Epithelial cell of esophagus (primary cell): ENCODE measurements at regions not wholly inside any gene's neighbourhood (a gene's known extent, or its start where the extent isn't known, plus 50 kb on each side); places are given as distances from the start of the nearest gene placed in this dataset.
"Not testable (repeated sequence)": the region's sequence is repeated elsewhere in the genome, so short reads cannot be mapped to it uniquely, and the experiment has no call there.

Source experiments
- DNase-seq: peaks from one replicate; pipeline ENCODE4 v3.0.0; 2010; ENCODE audit warnings: low read depth
- H3K4me3 ChIP-seq: 2 replicates; pipeline ENCODE4 v1.5.1; 2011; ENCODE audit warnings: mild to moderate bottlenecking, low read length, control low read depth
- TF ChIP-seq, protein P1 (sequence below): IDR thresholded peaks from 2 replicates; pipeline ENCODE4 v1.5.1; 2011; ENCODE audit warnings: low read depth, mild to moderate bottlenecking, low read length, control low read depth, inconsistent platforms; ENCODE audit not compliant: insufficient read depth; ENCODE audit errors: missing control alignments

DNA sequence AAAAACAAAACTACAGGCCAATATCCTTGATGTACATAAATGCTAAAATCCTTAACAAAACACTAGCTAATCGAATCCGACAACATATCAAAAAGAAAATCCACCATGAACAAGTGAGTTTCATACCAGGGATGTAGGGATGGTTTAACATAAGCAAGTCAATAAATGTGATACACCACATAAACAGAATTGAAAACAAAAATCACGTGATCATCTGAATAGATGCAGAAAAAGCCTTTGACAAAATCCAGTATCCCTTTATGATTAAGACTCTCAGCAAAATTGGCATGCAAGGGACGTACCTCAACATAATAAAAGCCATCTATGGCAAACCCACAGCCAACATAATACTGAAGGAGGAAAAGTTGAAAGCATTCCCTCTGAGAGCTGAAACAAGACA is 466.1 kb downstream of the BRINP3 start:
- DNase-seq = no peak
- TF ChIP-seq, protein P1, sequence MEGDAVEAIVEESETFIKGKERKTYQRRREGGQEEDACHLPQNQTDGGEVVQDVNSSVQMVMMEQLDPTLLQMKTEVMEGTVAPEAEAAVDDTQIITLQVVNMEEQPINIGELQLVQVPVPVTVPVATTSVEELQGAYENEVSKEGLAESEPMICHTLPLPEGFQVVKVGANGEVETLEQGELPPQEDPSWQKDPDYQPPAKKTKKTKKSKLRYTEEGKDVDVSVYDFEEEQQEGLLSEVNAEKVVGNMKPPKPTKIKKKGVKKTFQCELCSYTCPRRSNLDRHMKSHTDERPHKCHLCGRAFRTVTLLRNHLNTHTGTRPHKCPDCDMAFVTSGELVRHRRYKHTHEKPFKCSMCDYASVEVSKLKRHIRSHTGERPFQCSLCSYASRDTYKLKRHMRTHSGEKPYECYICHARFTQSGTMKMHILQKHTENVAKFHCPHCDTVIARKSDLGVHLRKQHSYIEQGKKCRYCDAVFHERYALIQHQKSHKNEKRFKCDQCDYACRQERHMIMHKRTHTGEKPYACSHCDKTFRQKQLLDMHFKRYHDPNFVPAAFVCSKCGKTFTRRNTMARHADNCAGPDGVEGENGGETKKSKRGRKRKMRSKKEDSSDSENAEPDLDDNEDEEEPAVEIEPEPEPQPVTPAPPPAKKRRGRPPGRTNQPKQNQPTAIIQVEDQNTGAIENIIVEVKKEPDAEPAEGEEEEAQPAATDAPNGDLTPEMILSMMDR = no peak
- no peak overlapping the region for H3K4me3 ChIP-seq

DNA sequence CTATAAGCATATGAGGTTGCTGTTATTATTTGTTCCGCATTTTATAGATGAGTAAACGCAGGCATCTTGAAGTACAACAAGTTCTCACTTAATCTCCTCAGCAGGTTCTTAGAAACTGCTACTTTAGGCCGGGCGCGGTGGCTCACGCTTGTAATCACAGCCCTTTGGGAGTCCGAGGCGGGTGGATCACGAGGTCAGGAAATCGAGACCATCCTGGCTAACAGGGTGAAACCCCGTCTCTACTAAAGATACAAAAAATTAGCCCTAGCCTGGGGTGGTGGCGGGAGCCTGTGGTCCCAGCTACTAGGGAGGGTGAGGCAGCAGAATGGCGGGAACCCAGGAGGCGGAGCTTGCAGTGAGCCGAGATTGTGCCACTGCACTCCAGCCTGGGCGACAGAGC is 458.5 kb downstream of the BRINP3 start:
- not testable (repeated sequence) for DNase-seq, H3K4me3 ChIP-seq

DNA sequence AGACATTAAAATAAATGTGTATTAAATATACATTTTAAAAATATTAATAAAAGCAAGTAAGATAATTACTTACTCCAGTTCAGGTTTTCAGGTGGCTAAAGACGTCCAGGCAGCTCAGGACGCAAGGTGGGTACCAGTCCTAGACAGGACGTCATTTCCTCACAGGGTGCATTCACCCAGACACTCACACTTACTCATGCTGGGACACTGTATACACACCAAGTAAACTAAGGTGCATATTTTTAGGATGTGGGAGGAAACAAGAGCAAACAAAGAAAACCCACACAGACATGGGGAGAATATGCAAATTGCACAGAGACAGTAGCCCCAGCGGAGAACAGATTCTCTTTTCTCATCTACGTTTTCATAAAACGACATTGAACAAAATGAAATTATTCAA is 457.9 kb downstream of the BRINP3 start:
- TF ChIP-seq, protein P1 = no peak
- DNase-seq = peak; percentile 23
- H3K4me3 ChIP-seq = no peak overlapping the region

DNA sequence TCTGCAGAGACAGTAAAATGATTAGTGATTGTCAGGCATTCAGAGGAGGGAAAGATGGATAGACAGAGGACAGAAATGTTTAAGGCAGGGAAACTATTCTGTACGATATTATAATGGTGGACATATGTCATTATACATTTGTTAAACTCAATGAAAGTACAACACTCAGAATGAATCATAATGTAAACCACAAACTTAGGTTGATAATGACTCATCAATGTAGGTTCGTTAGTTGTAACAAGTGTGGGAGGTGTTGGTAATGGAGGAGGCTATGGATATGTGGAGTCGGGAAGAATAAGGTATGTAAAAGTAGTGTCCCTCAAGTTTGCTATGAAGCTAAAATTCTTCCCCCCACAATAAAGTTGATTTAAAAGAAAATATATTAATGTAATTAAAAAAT is 455.0 kb downstream of the BRINP3 start:
- no peak overlapping the region for H3K4me3 ChIP-seq
- DNase-seq = peak; percentile 86
- TF ChIP-seq, protein P1 = no peak

DNA sequence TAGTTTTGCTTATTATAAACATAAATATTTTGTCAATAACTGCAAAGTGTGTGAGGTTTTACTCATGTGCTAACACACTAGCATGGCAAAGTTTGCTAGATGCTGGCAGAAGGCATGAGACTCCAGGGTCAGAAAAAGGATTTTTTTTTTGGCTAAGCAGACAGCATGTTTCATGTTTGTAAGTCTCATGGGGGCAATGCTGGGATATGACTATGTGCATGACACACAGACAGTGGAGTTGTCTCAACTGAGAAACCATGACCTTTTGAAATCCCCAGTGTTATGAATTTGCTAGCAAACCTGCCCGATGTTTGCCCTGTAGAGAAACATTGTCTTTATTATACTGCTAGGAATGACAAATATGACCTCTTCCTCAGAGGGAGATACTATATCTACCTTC is 448.2 kb downstream of the BRINP3 start:
- no peak for DNase-seq
- no peak overlapping the region for H3K4me3 ChIP-seq

DNA sequence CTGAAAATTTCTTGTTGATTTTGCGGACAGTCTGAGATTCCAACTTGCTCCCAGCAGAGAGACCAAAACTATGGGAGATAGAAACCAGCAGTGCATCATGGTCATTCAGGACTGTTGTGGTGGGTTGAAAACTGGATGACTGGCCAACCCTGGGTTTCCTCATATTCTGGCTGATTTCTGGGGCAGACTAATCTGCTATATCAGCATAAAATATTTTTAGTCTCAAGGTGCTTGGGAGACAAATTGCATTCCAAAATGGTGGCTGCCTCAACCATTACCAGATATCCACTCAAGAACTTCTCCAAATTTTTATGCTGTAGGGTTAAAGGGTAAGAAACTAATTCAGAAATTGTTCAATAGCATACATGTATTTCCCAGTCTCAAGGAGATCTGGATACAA is 434.0 kb downstream of the BRINP3 start:
- no peak for DNase-seq
- TF ChIP-seq, protein P1 = no peak
- no peak overlapping the region for H3K4me3 ChIP-seq

More for the DNA sequence above, 448.2 kb downstream of the BRINP3 start:
- TF ChIP-seq, protein P1 = no peak

DNA sequence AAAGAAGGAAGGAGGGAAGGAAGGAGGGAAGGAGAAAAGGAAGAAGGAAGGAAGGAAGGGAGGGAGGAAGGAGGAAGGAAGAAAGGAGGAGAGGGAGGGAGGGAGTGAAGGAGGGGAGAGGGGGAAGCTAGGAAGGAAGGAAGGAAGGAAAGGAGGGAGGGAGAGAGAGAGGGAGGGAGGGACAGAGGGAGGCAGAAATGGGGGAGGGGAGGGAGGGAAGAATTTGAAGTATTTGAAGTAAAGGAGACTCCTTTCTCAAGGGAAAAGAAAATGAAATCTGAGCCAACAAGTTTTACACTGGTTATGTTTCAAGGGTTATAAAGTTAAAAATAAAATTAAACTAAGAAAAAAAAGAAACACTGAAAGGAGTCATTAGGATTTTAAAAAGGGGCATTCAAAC is 431.4 kb downstream of the BRINP3 start:
- TF ChIP-seq, protein P1 = no peak
- DNase-seq = no peak
- no peak overlapping the region for H3K4me3 ChIP-seq
